Nephron progenitor cell (in vitro differentiated cells): ENCODE measurements at regions not wholly inside any gene's neighbourhood (a gene's known extent, or its start where the extent isn't known, plus 50 kb on each side); places are given as distances from the start of the nearest gene placed in this dataset.

ENCODE experiments used
- DNase-seq: peaks from one replicate; pipeline ENCODE4 v3.0.0; 2021
- H3K27ac Mint-ChIP-seq: 2 replicates; pipeline ENCODE4 v1.8.0; 2021; ENCODE audit warnings: mild to moderate bottlenecking, moderate library complexity, mixed read lengths
- H3K27me3 Mint-ChIP-seq: 2 replicates; pipeline ENCODE4 v1.8.0; 2021; ENCODE audit warnings: mild to moderate bottlenecking, low read depth, mixed read lengths; ENCODE audit not compliant: poor library complexity
- H3K36me3 Mint-ChIP-seq: 2 replicates; pipeline ENCODE4 v1.8.0; 2021; ENCODE audit warnings: low read depth, mixed read lengths
- H3K4me1 Mint-ChIP-seq: 2 replicates; pipeline ENCODE4 v1.8.0; 2021; ENCODE audit warnings: mixed read lengths
- H3K4me3 Mint-ChIP-seq: 2 replicates; pipeline ENCODE4 v1.8.0; 2021; ENCODE audit warnings: mild to moderate bottlenecking, moderate library complexity, mixed read lengths
- H3K9me3 Mint-ChIP-seq: 2 replicates; pipeline ENCODE4 v1.8.0; 2021; ENCODE audit warnings: mild to moderate bottlenecking, moderate library complexity, mixed read lengths
- TF ChIP-seq, protein P1 (sequence below): fragments of 200-600 bp; sonication (generic); IDR thresholded peaks from 2 replicates; pipeline ENCODE4 v1.5.0; 2021; ENCODE audit warnings: antibody characterized with exemption

DNA sequence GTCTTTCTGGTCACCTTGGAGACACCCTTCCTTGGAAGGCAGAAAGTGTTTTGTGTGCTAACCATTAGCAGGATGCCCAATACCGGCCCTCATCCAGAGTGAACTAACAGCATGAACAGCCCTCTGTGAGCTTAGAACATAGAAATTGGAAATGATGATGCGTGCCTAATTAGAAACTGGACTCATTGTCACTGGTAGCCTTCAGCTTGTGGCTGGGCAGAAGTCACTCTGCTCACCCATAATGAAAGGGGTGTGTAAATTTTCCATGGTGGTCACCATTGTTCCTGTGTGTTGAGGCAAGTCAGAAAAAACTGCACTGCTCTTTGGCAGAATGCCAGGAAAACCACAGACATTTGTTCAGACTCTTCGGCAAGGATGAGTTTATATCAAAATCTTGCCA, 74.7 kb upstream of the CNTN4 start:
- Mint-ChIP-seq H3K4me1 (no peaks in the 10 kb centered on the region), H3K36me3 (no peaks in the 10 kb centered on the region), H3K9me3 (no peaks in the 10 kb centered on the region), H3K27me3 (no peaks in the 10 kb centered on the region), H3K27ac (no peak overlapping the region), H3K4me3 (no peak overlapping the region)
- TF ChIP-seq, protein P1, sequence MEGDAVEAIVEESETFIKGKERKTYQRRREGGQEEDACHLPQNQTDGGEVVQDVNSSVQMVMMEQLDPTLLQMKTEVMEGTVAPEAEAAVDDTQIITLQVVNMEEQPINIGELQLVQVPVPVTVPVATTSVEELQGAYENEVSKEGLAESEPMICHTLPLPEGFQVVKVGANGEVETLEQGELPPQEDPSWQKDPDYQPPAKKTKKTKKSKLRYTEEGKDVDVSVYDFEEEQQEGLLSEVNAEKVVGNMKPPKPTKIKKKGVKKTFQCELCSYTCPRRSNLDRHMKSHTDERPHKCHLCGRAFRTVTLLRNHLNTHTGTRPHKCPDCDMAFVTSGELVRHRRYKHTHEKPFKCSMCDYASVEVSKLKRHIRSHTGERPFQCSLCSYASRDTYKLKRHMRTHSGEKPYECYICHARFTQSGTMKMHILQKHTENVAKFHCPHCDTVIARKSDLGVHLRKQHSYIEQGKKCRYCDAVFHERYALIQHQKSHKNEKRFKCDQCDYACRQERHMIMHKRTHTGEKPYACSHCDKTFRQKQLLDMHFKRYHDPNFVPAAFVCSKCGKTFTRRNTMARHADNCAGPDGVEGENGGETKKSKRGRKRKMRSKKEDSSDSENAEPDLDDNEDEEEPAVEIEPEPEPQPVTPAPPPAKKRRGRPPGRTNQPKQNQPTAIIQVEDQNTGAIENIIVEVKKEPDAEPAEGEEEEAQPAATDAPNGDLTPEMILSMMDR = no peak
- DNase-seq = no peak

DNA sequence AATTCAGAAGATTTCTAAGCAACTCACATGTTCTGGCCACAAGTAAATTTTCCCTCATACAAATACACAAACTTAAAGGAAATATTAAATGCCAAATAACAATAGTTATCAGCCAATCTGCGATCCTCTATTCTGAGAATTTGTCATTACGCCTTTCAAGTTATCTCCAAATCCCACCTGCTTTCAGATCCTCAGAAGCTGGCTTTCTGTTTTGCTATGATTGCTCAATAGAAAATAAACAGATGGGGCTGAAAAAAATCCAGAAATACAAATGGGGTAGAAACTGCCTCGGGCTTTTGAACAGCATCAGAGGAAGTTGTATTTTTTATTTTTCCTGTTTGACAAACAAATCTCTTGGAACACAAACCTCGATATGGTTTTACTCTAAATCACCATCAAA, 74.0 kb upstream of the CNTN4 start:
- no peak overlapping the region for H3K4me3 Mint-ChIP-seq
- no peak for DNase-seq
- no peaks in the 10 kb centered on the region for H3K27me3 Mint-ChIP-seq
- no peaks in the 10 kb centered on the region for H3K4me1 Mint-ChIP-seq
- TF ChIP-seq, protein P1 = no peak
- H3K27ac Mint-ChIP-seq = no peak overlapping the region
- no peaks in the 10 kb centered on the region for H3K36me3 Mint-ChIP-seq
- no peaks in the 10 kb centered on the region for H3K9me3 Mint-ChIP-seq

DNA sequence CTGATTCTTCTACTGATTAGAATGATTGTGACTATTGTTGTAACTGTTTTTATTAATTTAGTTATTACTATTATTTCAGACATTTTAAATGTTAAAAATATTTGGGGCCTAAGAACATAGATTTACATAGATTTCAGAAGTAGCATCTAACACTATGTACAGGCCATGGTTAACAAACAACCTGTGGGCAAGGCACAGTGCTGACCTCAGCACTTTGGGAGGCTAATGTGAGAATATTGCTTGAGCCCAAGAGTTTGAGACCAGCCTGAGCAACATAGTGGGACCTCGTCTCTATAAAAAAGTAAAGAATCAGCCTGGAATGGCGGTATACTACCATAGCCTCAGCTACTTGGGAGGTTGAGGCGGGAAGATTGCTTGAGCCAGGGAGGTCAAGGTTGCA, 69.1 kb upstream of the CNTN4 start:
- H3K4me1 Mint-ChIP-seq = no peaks in the 10 kb centered on the region
- no peak overlapping the region for H3K27ac Mint-ChIP-seq
- no peak overlapping the region for H3K4me3 Mint-ChIP-seq
- no peaks in the 10 kb centered on the region for H3K9me3 Mint-ChIP-seq
- no peak for DNase-seq
- no peaks in the 10 kb centered on the region for H3K36me3 Mint-ChIP-seq
- H3K27me3 Mint-ChIP-seq = peaks cover 5% of the 10 kb centered on the region
- TF ChIP-seq, protein P1 = no peak

DNA sequence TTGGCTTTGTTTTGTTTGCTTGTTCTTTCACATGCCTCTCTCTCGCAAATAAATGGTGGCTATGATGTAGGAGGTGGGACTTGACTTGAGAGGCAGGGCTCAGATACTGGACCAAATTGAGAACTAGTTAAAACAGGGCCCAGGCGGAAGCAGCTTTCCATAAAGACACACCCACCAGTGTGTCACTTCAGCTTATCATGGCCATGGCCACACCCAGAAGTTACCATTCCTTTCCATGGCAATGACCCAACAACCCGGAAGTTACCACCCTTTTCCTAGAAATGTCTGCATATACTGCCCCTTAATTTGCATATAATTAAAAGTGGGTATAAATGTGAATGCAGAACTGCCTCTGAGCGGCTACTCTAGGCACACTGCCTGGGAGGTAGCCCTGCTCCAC, 62.6 kb upstream of the CNTN4 start:
- no peak for DNase-seq
- Mint-ChIP-seq H3K9me3 (no peaks in the 10 kb centered on the region), H3K27me3 (peaks cover 5% of the 10 kb centered on the region), H3K4me1 (peaks cover 4% of the 10 kb centered on the region), H3K27ac (no peak overlapping the region), H3K4me3 (no peak overlapping the region), H3K36me3 (no peaks in the 10 kb centered on the region)
- TF ChIP-seq, protein P1 = no peak

DNA sequence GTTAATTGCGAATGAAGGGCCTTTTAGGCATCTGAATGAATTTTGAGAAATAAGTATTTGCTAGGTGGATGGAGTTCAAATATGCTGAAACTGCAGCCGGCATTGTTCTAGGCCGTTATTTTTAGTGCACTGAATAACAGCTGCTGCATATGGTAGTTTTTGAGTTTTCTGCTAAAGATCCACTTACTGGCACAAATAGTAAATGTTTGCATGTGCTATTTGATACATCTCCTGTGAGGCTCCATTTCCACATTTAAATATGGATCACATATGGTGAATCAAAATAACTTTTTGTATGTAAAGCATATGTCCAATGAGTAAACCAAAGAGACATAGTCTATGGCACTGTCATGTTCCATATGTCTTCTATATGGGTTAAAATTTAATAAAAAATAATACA, 56.7 kb upstream of the CNTN4 start:
- H3K27ac Mint-ChIP-seq = no peak overlapping the region
- peaks cover 4% of the 10 kb centered on the region for H3K4me1 Mint-ChIP-seq
- no peak for DNase-seq
- H3K4me3 Mint-ChIP-seq = no peak overlapping the region
- TF ChIP-seq, protein P1 = no peak
- no peaks in the 10 kb centered on the region for H3K27me3 Mint-ChIP-seq
- H3K36me3 Mint-ChIP-seq = no peaks in the 10 kb centered on the region
- no peaks in the 10 kb centered on the region for H3K9me3 Mint-ChIP-seq
